GM18520 (cell line): ENCODE measurements at regions not wholly inside any gene's neighbourhood (a gene's known extent, or its start where the extent isn't known, plus 50 kb on each side); places are given as distances from the start of the nearest gene placed in this dataset.
"Not testable (repeated sequence)": the region's sequence is repeated elsewhere in the genome, so short reads cannot be mapped to it uniquely, and the experiment has no call there.

Experiments used
- ATAC-seq: cut with Tn5 transposase; IDR thresholded peaks from one replicate; pipeline ENCODE4 v1.9.1; 2021; ENCODE audit not compliant: unreplicated experiment

DNA sequence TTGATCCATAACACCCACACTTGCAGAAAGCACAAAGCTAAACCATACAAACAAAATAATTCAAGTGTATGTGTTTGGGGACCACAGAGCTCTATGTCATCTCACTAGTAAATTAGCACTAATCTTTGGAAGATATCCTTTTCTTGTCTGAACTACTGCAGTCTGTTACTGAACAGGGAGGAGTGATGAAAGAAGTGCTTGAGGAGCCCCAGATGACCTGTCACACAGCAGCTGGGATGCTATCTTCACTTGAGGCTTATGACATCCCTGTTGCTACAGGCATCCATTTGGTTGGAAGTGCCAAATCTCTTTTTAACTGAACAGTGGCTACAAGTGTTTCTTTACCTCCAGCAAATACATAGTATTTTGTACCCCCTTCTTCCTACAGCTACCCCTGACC is 386.3 kb upstream of the CHAC2 start:
- no peak for ATAC-seq

DNA sequence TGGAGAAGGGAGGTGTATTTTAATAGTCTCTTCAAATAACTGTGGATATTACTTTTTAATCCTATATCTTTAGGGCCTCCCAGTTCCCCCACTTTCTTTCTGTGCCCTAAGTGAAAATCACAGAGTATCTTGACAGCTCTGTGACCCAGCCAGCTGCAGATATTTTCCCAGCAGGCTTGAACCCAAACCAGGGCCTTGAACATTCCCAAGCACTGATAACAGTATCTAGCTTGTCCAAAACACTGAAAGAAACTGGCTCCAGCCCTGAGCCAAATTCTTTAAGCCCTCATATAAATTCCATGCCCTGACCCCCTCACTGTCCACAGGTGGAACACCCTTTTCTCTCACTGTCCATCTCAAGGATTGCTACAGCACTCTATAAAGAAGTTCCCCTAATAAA is 388.1 kb upstream of the CHAC2 start:
- ATAC-seq: no peak

- no peak for ATAC-seq
These were observed 388.8 kb upstream of the CHAC2 start for GRCh38 chr2:53378791-53379190.

- no peak for ATAC-seq
These were observed 394.5 kb upstream of the CHAC2 start for GRCh38 chr2:53373126-53373525.

GRCh38 chr2:53366543-53366942 is 401.1 kb upstream of the CHAC2 start:
- no peak for ATAC-seq

GRCh38 chr2:53362934-53363333 is 404.7 kb upstream of the CHAC2 start:
- no peak for ATAC-seq

DNA sequence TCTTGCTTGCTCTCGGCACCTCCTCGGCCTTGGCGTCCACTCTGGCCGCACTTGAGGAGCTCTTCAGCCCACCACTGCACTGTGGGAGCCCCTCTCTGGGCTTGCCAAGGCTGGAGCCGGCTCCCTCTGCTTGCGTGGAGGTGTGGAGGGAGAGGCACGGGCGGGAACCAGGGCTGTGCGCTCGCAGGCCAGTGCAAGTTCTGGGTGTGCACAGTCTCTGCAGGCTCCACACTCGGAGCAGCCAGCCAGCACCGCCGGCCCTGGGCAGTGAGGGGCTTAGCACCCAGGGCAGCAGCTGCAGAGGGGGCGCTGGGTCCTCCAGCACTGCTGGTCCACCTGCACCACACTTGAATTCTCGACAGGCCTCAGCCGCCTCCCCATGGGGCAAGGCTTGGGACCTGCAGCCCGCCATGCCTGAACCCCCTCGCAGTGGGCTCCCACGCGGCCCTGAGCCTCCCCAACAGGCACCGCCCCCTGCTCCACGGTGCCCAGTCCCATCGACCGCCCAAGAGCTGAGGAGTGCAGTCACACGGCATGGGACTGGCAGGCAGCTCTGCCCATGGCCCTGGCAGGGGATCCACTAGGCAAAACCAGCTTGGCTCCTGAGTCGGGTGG is 411.2 kb upstream of the CHAC2 start:
- ATAC-seq: no peak

DNA sequence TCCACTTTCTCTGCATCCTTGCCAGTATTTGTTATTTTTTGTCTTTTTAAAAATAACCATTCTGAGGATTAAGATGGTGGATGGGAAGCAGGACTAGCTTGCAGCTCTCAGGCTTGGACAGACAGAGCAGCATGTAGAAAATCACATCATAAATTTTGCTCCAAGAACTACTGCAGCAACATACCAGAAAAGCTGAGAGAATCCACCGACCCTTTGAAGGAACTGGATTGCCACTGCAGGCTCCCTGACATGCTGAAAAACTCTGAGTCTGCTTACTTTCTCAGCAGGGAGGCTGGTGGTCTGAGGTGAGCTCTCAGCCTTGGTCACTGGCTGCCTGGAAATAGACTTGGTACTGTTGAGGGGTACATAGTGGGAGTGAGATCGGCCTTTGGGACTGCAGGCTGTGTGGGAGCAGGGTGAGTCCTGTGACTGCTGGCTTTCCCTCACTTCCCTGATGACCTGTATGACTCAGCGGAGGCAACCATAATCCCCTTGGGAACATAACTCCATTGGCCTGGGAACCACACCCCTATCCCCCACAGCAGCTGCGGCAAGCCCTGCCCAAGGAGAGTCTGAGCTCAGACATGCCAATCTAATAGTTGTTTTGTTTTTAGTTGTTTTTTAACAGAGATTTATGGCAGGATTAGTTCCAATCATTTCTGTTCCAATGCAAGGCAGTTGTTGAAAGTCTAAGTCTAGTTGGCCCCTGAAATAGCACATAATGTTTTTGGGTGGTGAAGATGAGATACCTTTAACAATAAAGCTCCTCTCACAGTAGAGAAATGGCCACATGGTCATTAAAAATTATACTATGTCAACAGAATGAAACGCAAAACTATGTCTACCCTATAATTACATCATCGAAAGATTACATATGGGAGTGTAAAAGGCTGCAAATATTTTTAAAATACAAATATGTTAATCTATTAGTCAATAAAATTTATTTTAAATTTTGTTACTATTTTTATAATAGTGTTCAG is 414.2 kb upstream of the CHAC2 start:
- ATAC-seq: no peak

DNA sequence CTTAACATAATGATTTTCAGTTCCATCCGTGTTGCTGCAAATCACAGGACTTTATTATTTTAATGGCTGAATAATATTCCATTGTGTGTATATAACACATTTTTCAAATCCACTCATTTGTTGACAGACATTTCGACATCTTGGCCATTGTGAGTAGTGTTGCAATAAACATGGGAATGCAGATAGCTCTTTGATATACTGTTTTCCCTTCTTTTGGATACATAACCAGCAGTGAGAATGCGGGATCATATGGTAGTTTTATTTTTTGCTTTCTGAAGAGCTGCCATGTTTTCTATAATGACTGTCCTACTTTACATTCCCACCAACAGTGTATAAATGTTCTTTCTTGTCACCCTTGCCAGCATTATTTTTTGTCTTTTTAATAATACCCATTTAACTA is 420.3 kb upstream of the CHAC2 start:
- ATAC-seq: no peak

GRCh38 chr2:53342248-53342647 is 425.4 kb upstream of the CHAC2 start:
- ATAC-seq: no peak

- ATAC-seq: no peak
These were observed 433.0 kb upstream of the CHAC2 start for GRCh38 chr2:53334610-53335009.

GRCh38 chr2:53331667-53332066 is 435.9 kb upstream of the CHAC2 start:
- ATAC-seq: no peak

GRCh38 chr2:53317861-53318260 is 449.7 kb upstream of the CHAC2 start:
- ATAC-seq: no peak

GRCh38 chr2:53315149-53315548 is 452.5 kb upstream of the CHAC2 start:
- ATAC-seq: no peak

GRCh38 chr2:53314718-53315117 is 452.9 kb upstream of the CHAC2 start:
- ATAC-seq: no peak

DNA sequence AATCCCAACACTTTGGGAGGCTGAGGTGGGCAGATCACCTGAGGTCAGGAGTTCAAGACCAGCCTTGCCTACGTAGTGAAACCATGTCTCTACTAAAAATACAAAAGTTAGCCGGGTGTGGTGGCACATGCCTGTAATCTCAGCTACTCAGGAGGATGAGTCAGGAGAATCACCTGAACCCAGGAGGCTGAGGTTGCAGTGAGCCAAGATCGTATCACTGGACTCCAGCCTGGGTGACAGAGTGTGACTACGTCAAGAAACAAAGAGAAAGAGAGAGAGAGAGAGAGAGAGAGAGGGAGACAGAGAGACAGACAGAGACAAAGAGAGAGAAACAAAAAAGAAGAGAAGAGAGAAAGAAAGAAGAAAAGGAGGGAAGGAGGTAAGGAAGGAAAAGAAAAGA is 454.0 kb upstream of the CHAC2 start:
- not testable (repeated sequence) for ATAC-seq

GRCh38 chr2:53312721-53313120 is 454.9 kb upstream of the CHAC2 start:
- no peak for ATAC-seq

DNA sequence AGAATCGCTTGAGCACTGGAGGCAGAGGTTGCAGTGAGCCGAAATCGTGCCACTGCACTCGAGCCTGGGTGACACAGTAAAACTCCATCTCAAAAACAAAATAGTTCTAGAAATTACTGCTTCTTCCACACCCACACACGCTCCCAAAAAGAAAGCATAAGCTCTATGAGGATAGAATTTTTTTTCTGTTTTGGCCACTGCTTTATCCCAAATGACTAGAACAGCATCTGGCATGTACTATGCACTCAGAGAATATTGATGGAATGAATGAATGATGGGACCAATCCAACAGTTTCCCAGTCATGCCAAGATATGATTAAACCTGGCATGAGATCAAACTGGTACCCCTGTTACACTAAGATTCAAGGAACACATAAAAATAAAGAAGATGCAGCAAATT is 455.4 kb upstream of the CHAC2 start:
- no peak for ATAC-seq

GRCh38 chr2:53303012-53303578 is 464.5 kb upstream of the CHAC2 start:
- ATAC-seq: no peak

DNA sequence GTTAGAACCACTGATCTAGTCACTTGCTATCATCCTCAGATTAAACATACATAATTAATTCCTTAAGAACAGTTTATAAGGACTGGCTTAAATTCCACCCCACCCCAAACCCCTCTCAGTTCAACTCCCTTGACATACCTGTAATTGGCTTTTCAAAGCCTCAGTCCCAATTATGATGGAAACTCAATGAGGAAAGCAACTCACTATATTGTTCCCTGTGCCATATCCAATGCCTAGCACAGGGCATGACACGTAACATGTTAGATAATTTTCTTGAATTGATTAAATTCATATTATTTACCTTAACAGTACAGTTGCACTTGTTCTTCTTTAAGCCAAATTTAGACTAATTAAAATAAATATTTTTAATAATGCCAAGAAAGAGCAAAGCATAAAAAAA is 465.1 kb upstream of the CHAC2 start:
- no peak for ATAC-seq

- no peak for ATAC-seq
These were observed 478.1 kb upstream of the CHAC2 start for GRCh38 chr2:53289309-53290006.
